Natural killer cell (primary cell): ENCODE measurements at regions not wholly inside any gene's neighbourhood (a gene's known extent, or its start where the extent isn't known, plus 50 kb on each side); places are given as distances from the start of the nearest gene placed in this dataset.

Experiments used
- ATAC-seq, 3 donors: fragments of 150-1000 bp in 2 of 3; fragments of 200-7000 bp in 1 of 3; cut with Tn5 transposase; 1 replicate in 1 of 3; 2 replicates in 2 of 3; pipeline ENCODE4 v1.10.0; 2021; ENCODE audit warnings: mild to moderate bottlenecking in 2 of 3, moderate library complexity in 2 of 3
- DNase-seq, 2 donors: peaks; one replicate each; pipeline versions ENCODE4 v3.0.0 to v3.0.0-alpha.2; 2013 to 2021; ENCODE audit warnings: mixed read lengths in 1 of 2
- H3K27ac ChIP-seq: one replicate; pipeline ENCODE4 v1.5.1; 2013; ENCODE audit warnings: mild to moderate bottlenecking, low read length
- H3K27me3 ChIP-seq: one replicate; pipeline ENCODE4 v1.6.1; 2013; ENCODE audit warnings: low read length; ENCODE audit not compliant: control insufficient read depth, insufficient read depth
- H3K36me3 ChIP-seq: one replicate; pipeline ENCODE4 v1.6.1; 2013; ENCODE audit warnings: low read length; ENCODE audit not compliant: control insufficient read depth, insufficient read depth
- H3K4me1 ChIP-seq: one replicate; pipeline ENCODE4 v1.6.1; 2013; ENCODE audit warnings: low read length; ENCODE audit not compliant: control insufficient read depth, insufficient read depth
- H3K4me3 ChIP-seq: one replicate; pipeline ENCODE4 v1.5.1; 2013; ENCODE audit warnings: low read length
- H3K9me3 ChIP-seq: one replicate; pipeline ENCODE4 v1.6.1; 2013; ENCODE audit warnings: low read length; ENCODE audit not compliant: control insufficient read depth, insufficient read depth
- H3K27ac Mint-ChIP-seq, 2 donors: one replicate each; pipeline ENCODE4 v1.8.0; 2022; ENCODE audit warnings: mild to moderate bottlenecking in 2 of 2, mixed read lengths in 2 of 2, moderate library complexity in 1 of 2
- H3K27me3 Mint-ChIP-seq, 2 donors: one replicate each; pipeline ENCODE4 v1.8.0; 2022; ENCODE audit warnings: low read depth in 2 of 2, mixed read lengths in 2 of 2
- H3K36me3 Mint-ChIP-seq: one replicate; pipeline ENCODE4 v1.8.0; 2022; ENCODE audit warnings: mixed read lengths
- H3K4me1 Mint-ChIP-seq, 2 donors: one replicate each; pipeline ENCODE4 v1.8.0; 2022; ENCODE audit warnings: mixed read lengths in 2 of 2
- H3K4me3 Mint-ChIP-seq: one replicate; pipeline ENCODE4 v1.8.0; 2022; ENCODE audit warnings: mild to moderate bottlenecking, moderate library complexity, mixed read lengths
- H3K9me3 Mint-ChIP-seq, 2 donors: one replicate each; pipeline ENCODE4 v1.8.0; 2022; ENCODE audit warnings: mixed read lengths in 2 of 2
- CTCF ChIP-seq: fragments of 200-600 bp; IDR thresholded peaks from one replicate; pipeline ENCODE4 v1.8.0; 2022; ENCODE audit warnings: antibody characterized with exemption
- WGBS: methylation state at CpG from one replicate; pipeline ENCODE4 v1.1.7; 2013; ENCODE audit warnings: missing lambda C conversion rate; ENCODE audit not compliant: insufficient coverage; 5-methylcytosine and 5-hydroxymethylcytosine counted together
- intact Hi-C: fragments of 100-400 bp; cut with micrococcal nuclease; formaldehyde crosslinking; loops from one replicate; pipeline ENCODE4 v1.14.2; 2022

GRCh38 chr2:121103960-121104359 is 181.0 kb downstream of the TFCP2L1 start:
- Mint-ChIP-seq H3K4me1 (no peaks in the 10 kb centered on the region), H3K27me3 (peaks cover 0 to 13% of the 10 kb centered on the region in 2 donors), H3K4me3 (no peak overlapping the region), H3K9me3 (no peaks in the 10 kb centered on the region), H3K36me3 (no peaks in the 10 kb centered on the region), H3K27ac (no peak overlapping the region)
- H3K9me3 ChIP-seq, result no peaks in the 10 kb centered on the region
- no peak overlapping the region for H3K4me3 ChIP-seq
- no peaks in the 10 kb centered on the region for H3K4me1 ChIP-seq
- TF ChIP-seq CTCF, result no peak
- intact Hi-C loops, result no loop called here
- H3K27me3 ChIP-seq, result no peaks in the 10 kb centered on the region
- H3K27ac ChIP-seq, result no peak overlapping the region
- 74% methylated on average over 5 of the region's 5 CpGs for WGBS
- DNase-seq (no peak), ATAC-seq (no peak)
- no peaks in the 10 kb centered on the region for H3K36me3 ChIP-seq

GRCh38 chr2:121104721-121105141 is 180.3 kb downstream of the TFCP2L1 start:
- Histone ChIP-seq H3K4me3 (no peak overlapping the region), H3K27me3 (no peaks in the 10 kb centered on the region), H3K36me3 (no peaks in the 10 kb centered on the region), H3K9me3 (no peaks in the 10 kb centered on the region), H3K4me1 (no peaks in the 10 kb centered on the region), H3K27ac (no peak overlapping the region)
- H3K9me3 Mint-ChIP-seq, result no peaks in the 10 kb centered on the region
- 79% methylated on average over 10 of the region's 10 CpGs for WGBS
- no peaks in the 10 kb centered on the region for H3K36me3 Mint-ChIP-seq
- intact Hi-C loops, result no loop called here
- H3K4me3 Mint-ChIP-seq, result no peak overlapping the region
- DNase-seq (no peak), ATAC-seq (no peak)
- no peak for TF ChIP-seq CTCF
- no peak overlapping the region for H3K27ac Mint-ChIP-seq
- peaks cover 3 to 17% of the 10 kb centered on the region in 2 donors for H3K27me3 Mint-ChIP-seq
- no peaks in the 10 kb centered on the region for H3K4me1 Mint-ChIP-seq

- DNase-seq (no peak), ATAC-seq (no peak)
- Mint-ChIP-seq H3K27ac (no peak overlapping the region), H3K36me3 (no peaks in the 10 kb centered on the region), H3K4me3 (no peak overlapping the region), H3K4me1 (no peaks in the 10 kb centered on the region), H3K9me3 (no peaks in the 10 kb centered on the region), H3K27me3 (peaks cover 5 to 12% of the 10 kb centered on the region in 2 donors)
- intact Hi-C loops, result no loop called here
- Histone ChIP-seq H3K27me3 (no peaks in the 10 kb centered on the region), H3K4me1 (no peaks in the 10 kb centered on the region), H3K36me3 (no peaks in the 10 kb centered on the region), H3K27ac (no peak overlapping the region), H3K4me3 (no peak overlapping the region), H3K9me3 (no peaks in the 10 kb centered on the region)
- TF ChIP-seq CTCF, result no peak
These were observed 174.1 kb downstream of the TFCP2L1 start for GRCh38 chr2:121110924-121111323.

- DNase-seq, result no peak
- Histone ChIP-seq H3K9me3 (no peaks in the 10 kb centered on the region), H3K27ac (no peak overlapping the region), H3K27me3 (no peaks in the 10 kb centered on the region), H3K4me3 (no peak overlapping the region), H3K4me1 (no peaks in the 10 kb centered on the region), H3K36me3 (no peaks in the 10 kb centered on the region)
- H3K4me1 Mint-ChIP-seq, result no peaks in the 10 kb centered on the region
- H3K9me3 Mint-ChIP-seq, result no peaks in the 10 kb centered on the region
- H3K27me3 Mint-ChIP-seq, result peaks cover 0 to 4% of the 10 kb centered on the region in 2 donors
- 91% methylated on average over 7 of the region's 7 CpGs for WGBS
- no peak overlapping the region for H3K27ac Mint-ChIP-seq
- H3K36me3 Mint-ChIP-seq, result no peaks in the 10 kb centered on the region
- no peak for TF ChIP-seq CTCF
- intact Hi-C loops, result no loop called here
- H3K4me3 Mint-ChIP-seq, result no peak overlapping the region
- no peak for ATAC-seq
These were observed 166.1 kb downstream of the TFCP2L1 start for GRCh38 chr2:121118951-121119350.
